Activated CD4-positive, alpha-beta T cell treated with anti-CD3 and anti-CD28 coated beads, Interleukin-2, amount 50 U/mL, for 16 hours (primary cell): ENCODE measurements at regions not wholly inside any gene's neighbourhood (a gene's known extent, or its start where the extent isn't known, plus 50 kb on each side); places are given as distances from the start of the nearest gene placed in this dataset.

Experiments
- DNase-seq: peaks from one replicate; pipeline ENCODE4 v3.0.0-alpha.2; 2020

- no peak for DNase-seq
Observed at GRCh38 chr4:35463251-35463952, 780.9 kb downstream of the ARAP2 start.

- DNase-seq: no peak
Observed at GRCh38 chr4:35464964-35465528, 779.3 kb downstream of the ARAP2 start.

GRCh38 chr4:35491093-35491492 is 753.2 kb downstream of the ARAP2 start:
- DNase-seq: no peak

GRCh38 chr4:35493977-35494376 is 750.3 kb downstream of the ARAP2 start:
- DNase-seq: no peak

GRCh38 chr4:35494955-35495354 is 749.4 kb downstream of the ARAP2 start:
- DNase-seq: no peak

GRCh38 chr4:35500812-35501211 is 743.5 kb downstream of the ARAP2 start:
- DNase-seq: no peak

GRCh38 chr4:35503435-35503834 is 740.9 kb downstream of the ARAP2 start:
- DNase-seq: no peak

GRCh38 chr4:35506161-35506560 is 738.2 kb downstream of the ARAP2 start:
- no peak for DNase-seq

GRCh38 chr4:35511851-35512250 is 732.5 kb downstream of the ARAP2 start:
- DNase-seq: no peak

GRCh38 chr4:35516102-35516501 is 728.2 kb downstream of the ARAP2 start:
- DNase-seq: no peak

- no peak for DNase-seq
Observed at GRCh38 chr4:35520059-35520458, 724.3 kb downstream of the ARAP2 start.

- DNase-seq: no peak
Observed at GRCh38 chr4:35521682-35522081, 722.6 kb downstream of the ARAP2 start.

- DNase-seq: no peak
Observed at GRCh38 chr4:35525192-35525978, 718.9 kb downstream of the ARAP2 start.

GRCh38 chr4:35526456-35526855 is 717.9 kb downstream of the ARAP2 start:
- DNase-seq: no peak

GRCh38 chr4:35534962-35535361 is 709.4 kb downstream of the ARAP2 start:
- DNase-seq: no peak

- no peak for DNase-seq
Observed at GRCh38 chr4:35538807-35539206, 705.5 kb downstream of the ARAP2 start.

GRCh38 chr4:35539404-35540055 is 704.8 kb downstream of the ARAP2 start:
- no peak for DNase-seq

GRCh38 chr4:35541146-35541887 is 703.0 kb downstream of the ARAP2 start:
- DNase-seq: no peak

GRCh38 chr4:35541888-35542213 is 702.5 kb downstream of the ARAP2 start:
- DNase-seq: no peak

- no peak for DNase-seq
Observed at GRCh38 chr4:35548921-35549320, 695.4 kb downstream of the ARAP2 start.

- DNase-seq: no peak
Observed at GRCh38 chr4:35556387-35556786, 687.9 kb downstream of the ARAP2 start.

GRCh38 chr4:35559559-35560365 is 684.6 kb downstream of the ARAP2 start:
- no peak for DNase-seq
